Epithelial cell of proximal tubule (primary cell): ENCODE measurements at regions not wholly inside any gene's neighbourhood (a gene's known extent, or its start where the extent isn't known, plus 50 kb on each side); places are given as distances from the start of the nearest gene placed in this dataset.

ENCODE experiments used
- DNase-seq: peaks from one replicate; pipeline ENCODE4 v3.0.0-alpha.2; 2011; ENCODE audit warnings: low read depth
- H3K4me3 ChIP-seq: 2 replicates; pipeline ENCODE4 v1.5.1; 2011; ENCODE audit warnings: low read depth, mild to moderate bottlenecking, low read length
- CTCF ChIP-seq: conservative IDR thresholded peaks from 2 replicates; pipeline ENCODE4 v1.5.1; 2012; ENCODE audit warnings: low read depth, mild to moderate bottlenecking, low read length

GRCh38 chr11:90844041-90844440 lies 621.2 kb upstream of the CHORDC1 start:
- no peak for DNase-seq
- no peak for TF ChIP-seq CTCF
- no peak overlapping the region for H3K4me3 ChIP-seq

- H3K4me3 ChIP-seq: no peak overlapping the region
- no peak for TF ChIP-seq CTCF
- no peak for DNase-seq
Observed at GRCh38 chr11:90842681-90843080, 619.8 kb upstream of the CHORDC1 start.

- DNase-seq: no peak
- no peak for TF ChIP-seq CTCF
Observed at GRCh38 chr11:90840071-90840470, 617.2 kb upstream of the CHORDC1 start.

GRCh38 chr11:90836031-90836430 lies 613.2 kb upstream of the CHORDC1 start:
- H3K4me3 ChIP-seq: no peak overlapping the region
- no peak for TF ChIP-seq CTCF
- DNase-seq: no peak

More at GRCh38 chr11:90840071-90840470, 617.2 kb upstream of the CHORDC1 start:
- H3K4me3 ChIP-seq: no peak overlapping the region

- TF ChIP-seq CTCF: no peak
- DNase-seq: no peak
- H3K4me3 ChIP-seq: no peak overlapping the region
Observed at GRCh38 chr11:90823446-90823845, 600.6 kb upstream of the CHORDC1 start.

GRCh38 chr11:90822996-90823395 lies 600.1 kb upstream of the CHORDC1 start:
- no peak for DNase-seq
- TF ChIP-seq CTCF: no peak

GRCh38 chr11:90818196-90818745 lies 595.4 kb upstream of the CHORDC1 start:
- no peak for DNase-seq
- no peak for TF ChIP-seq CTCF
- no peak overlapping the region for H3K4me3 ChIP-seq

More at GRCh38 chr11:90822996-90823395, 600.1 kb upstream of the CHORDC1 start:
- no peak overlapping the region for H3K4me3 ChIP-seq
